HepG2 (cell line): ENCODE measurements at regions not wholly inside any gene's neighbourhood (a gene's known extent, or its start where the extent isn't known, plus 50 kb on each side); places are given as distances from the start of the nearest gene placed in this dataset.

ENCODE experiments used
- ATF7-NPFF ChIP-seq: sonication (generic); formaldehyde crosslinking; IDR thresholded peaks from 2 replicates; pipeline ENCODE4 v1.8.1; 2023; ENCODE audit warnings: mild to moderate bottlenecking, low read depth, missing genetic modification reagents, moderate library complexity
- CBX2 ChIP-seq, 2 experiments: fragments of 200-600 bp in 1 of 2; sonication (generic); formaldehyde crosslinking in 1 of 2; IDR thresholded peaks; 2 replicates each; pipeline versions ENCODE4 v1.7.0 to v1.8.1; 2018 to 2022; ENCODE audit warnings: low read depth in 2 of 2, low read length in 1 of 2, mild to moderate bottlenecking in 1 of 2, missing genetic modification reagents in 1 of 2
- CCDC6 ChIP-seq: sonication (generic); formaldehyde crosslinking; IDR thresholded peaks from 2 replicates; pipeline ENCODE4 v1.8.1; 2022; ENCODE audit warnings: mild to moderate bottlenecking, missing genetic modification reagents, moderate library complexity
- CSRNP1 ChIP-seq: sonication (generic); formaldehyde crosslinking; IDR thresholded peaks from 2 replicates; pipeline ENCODE4 v1.8.1; 2023; ENCODE audit warnings: mild to moderate bottlenecking, missing genetic modification reagents
- KDM4B ChIP-seq: sonication (generic); formaldehyde crosslinking; IDR thresholded peaks from 2 replicates; pipeline ENCODE4 v1.4.0; 2020; ENCODE audit warnings: missing genetic modification reagents
- KIAA2018 ChIP-seq: sonication (generic); formaldehyde crosslinking; IDR thresholded peaks from 2 replicates; pipeline ENCODE4 v1.5.0; 2020; ENCODE audit warnings: mild to moderate bottlenecking, missing genetic modification reagents, borderline replicate concordance
- PBX3 ChIP-seq: sonication (generic); formaldehyde crosslinking; IDR thresholded peaks from 2 replicates; pipeline ENCODE4 v1.8.1; 2023; ENCODE audit warnings: missing genetic modification reagents, inconsistent platforms, borderline replicate concordance
- PHF20 ChIP-seq: sonication (generic); formaldehyde crosslinking; IDR thresholded peaks from 2 replicates; pipeline ENCODE4 v1.5.0; 2020; ENCODE audit warnings: mild to moderate bottlenecking, missing genetic modification reagents
- RCOR2 ChIP-seq: IDR thresholded peaks from 2 replicates; pipeline ENCODE4 v1.6.1; 2016; ENCODE audit warnings: missing biosample characterization, missing genetic modification reagents
- TBP ChIP-seq: sonication (generic); formaldehyde crosslinking; IDR thresholded peaks from 2 replicates; pipeline ENCODE4 v1.5.0; 2020; ENCODE audit warnings: missing genetic modification reagents
- ZBTB39 ChIP-seq: sonication (generic); formaldehyde crosslinking; IDR thresholded peaks from 2 replicates; pipeline ENCODE4 v1.5.0; 2020; ENCODE audit warnings: missing genetic modification reagents
- ZNF460 ChIP-seq: sonication (generic); formaldehyde crosslinking; IDR thresholded peaks from 2 replicates; pipeline ENCODE4 v1.5.1; 2020; ENCODE audit warnings: missing genetic modification reagents, mild to moderate bottlenecking, borderline replicate concordance
- ZNF619 ChIP-seq: sonication (generic); formaldehyde crosslinking; IDR thresholded peaks from 2 replicates; pipeline ENCODE4 v1.4.0; 2020; ENCODE audit warnings: mild to moderate bottlenecking, missing genetic modification reagents

GRCh38 chr18:34976899-34977837 is 64.0 kb upstream of the MAPRE2 start (continued):
- TF ChIP-seq PBX3 (CRISPR knock-in tag) (0 out of 2 replicates have a peak, but pooled peaks have one; percentile 33), ZBTB39 (CRISPR knock-in tag) (no peak), ZNF460 (CRISPR knock-in tag) (no peak; the same call in 1 of the 2 replicates), CBX2 (IDR thresholded peaks at IDR 0.05; ENCODE audit: low read depth, low read length) (no peak), CBX2 (CRISPR knock-in tag; IDR thresholded peaks at IDR 0.05; ENCODE audit: low read depth) (0 out of 2 replicates have a peak, but pooled peaks have one; percentile 52), CSRNP1 (CRISPR knock-in tag) (peak; percentile 83), ZNF619 (CRISPR knock-in tag) (no peak; the same call in 1 of the 2 replicates), PHF20 (CRISPR knock-in tag) (peak; percentile 41; the same call in 1 of the 2 replicates), TBP (CRISPR knock-in tag) (no peak), CCDC6 (CRISPR knock-in tag) (no peak; the same call in 1 of the 2 replicates), KIAA2018 (CRISPR knock-in tag) (no peak), RCOR2 (CRISPR knock-in tag) (no peak), KDM4B (CRISPR knock-in tag) (no peak), ATF7-NPFF (CRISPR knock-in tag) (no peak; the same call in none of the 2 replicates)
